Neural progenitor cell (in vitro differentiated cells): ENCODE measurements at regions not wholly inside any gene's neighbourhood (a gene's known extent, or its start where the extent isn't known, plus 50 kb on each side); places are given as distances from the start of the nearest gene placed in this dataset.
A peak's percentile ranks its signal among the peaks of the same experiment; 100 is the strongest.
"Not testable (repeated sequence)": the region's sequence is repeated elsewhere in the genome, so short reads cannot be mapped to it uniquely, and the experiment has no call there.

ENCODE experiments used
- DNase-seq: peaks from one replicate; pipeline ENCODE4 v3.0.0-alpha.2; 2016; ENCODE audit warnings: low spot score
- H2AFZ ChIP-seq: fragments of 200-600 bp; sonication (generic); replicated peaks from 2 replicates; pipeline ENCODE4 v1.6.1; 2016; ENCODE audit warnings: antibody characterized with exemption
- H3F3A ChIP-seq: fragments of 200-600 bp; sonication (generic); 2 replicates; pipeline ENCODE4 v1.6.1; 2016; ENCODE audit warnings: antibody characterized with exemption, low read depth
- H3K27ac ChIP-seq: fragments of 200-600 bp; sonication (generic); 2 replicates; pipeline ENCODE4 v1.5.1; 2016; ENCODE audit warnings: mild to moderate bottlenecking
- H3K27me3 ChIP-seq: fragments of 200-600 bp; sonication (generic); 2 replicates; pipeline ENCODE4 v1.6.1; 2016; ENCODE audit warnings: mild to moderate bottlenecking, moderate library complexity
- H3K36me3 ChIP-seq: fragments of 200-600 bp; sonication (generic); 2 replicates; pipeline ENCODE4 v1.5.1; 2016
- H3K4me1 ChIP-seq: fragments of 200-600 bp; sonication (generic); 2 replicates; pipeline ENCODE4 v1.6.1; 2016; ENCODE audit warnings: mixed run types
- H3K4me2 ChIP-seq: fragments of 200-600 bp; sonication (generic); 2 replicates; pipeline ENCODE4 v1.6.1; 2016
- H3K4me3 ChIP-seq: fragments of 200-600 bp; sonication (generic); 2 replicates; pipeline ENCODE4 v1.5.1; 2016
- H3K79me2 ChIP-seq: fragments of 200-600 bp; sonication (generic); 2 replicates; pipeline ENCODE4 v1.6.1; 2016; ENCODE audit warnings: low read depth
- H3K9ac ChIP-seq: fragments of 200-600 bp; sonication (generic); 2 replicates; pipeline ENCODE4 v1.6.1; 2016
- H3K9me3 ChIP-seq: fragments of 200-600 bp; sonication (generic); 2 replicates; pipeline ENCODE4 v1.5.1; 2016; ENCODE audit warnings: low read depth
- H4K20me1 ChIP-seq: fragments of 200-600 bp; sonication (generic); 2 replicates; pipeline ENCODE4 v1.6.1; 2016; ENCODE audit warnings: low read depth
- H3K27ac Mint-ChIP-seq: 3 replicates; pipeline ENCODE4 v1.8.0; 2021; ENCODE audit warnings: mixed read lengths
- H3K27me3 Mint-ChIP-seq: 2 replicates; pipeline ENCODE4 v1.8.0; 2022; ENCODE audit warnings: low read depth, mild to moderate bottlenecking, inconsistent platforms, moderate library complexity, mixed read lengths; ENCODE audit not compliant: insufficient read depth
- H3K36me3 Mint-ChIP-seq: 3 replicates; pipeline ENCODE4 v1.8.0; 2021; ENCODE audit warnings: mixed read lengths
- H3K4me1 Mint-ChIP-seq: 3 replicates; pipeline ENCODE4 v1.8.0; 2021; ENCODE audit warnings: mixed read lengths
- H3K4me3 Mint-ChIP-seq: 3 replicates; pipeline ENCODE4 v1.8.0; 2021; ENCODE audit warnings: mild to moderate bottlenecking, moderate library complexity, mixed read lengths
- H3K9me3 Mint-ChIP-seq: 3 replicates; pipeline ENCODE4 v1.8.0; 2020; ENCODE audit warnings: mixed read lengths
- CTCF ChIP-seq: fragments of 200-600 bp; sonication (generic); IDR thresholded peaks from 2 replicates; pipeline ENCODE4 v1.5.1; 2017; ENCODE audit warnings: antibody characterized with exemption, mild to moderate bottlenecking
- EZH2 ChIP-seq: fragments of 200-600 bp; sonication (generic); IDR thresholded peaks from 2 replicates; pipeline ENCODE4 v1.6.1; 2017; ENCODE audit warnings: antibody characterized with exemption, mild to moderate bottlenecking, moderate library complexity
- EZH2phosphoT487 ChIP-seq: fragments of 200-600 bp; sonication (generic); IDR thresholded peaks from 2 replicates; pipeline ENCODE4 v1.6.1; 2017; ENCODE audit warnings: antibody characterized with exemption

DNA sequence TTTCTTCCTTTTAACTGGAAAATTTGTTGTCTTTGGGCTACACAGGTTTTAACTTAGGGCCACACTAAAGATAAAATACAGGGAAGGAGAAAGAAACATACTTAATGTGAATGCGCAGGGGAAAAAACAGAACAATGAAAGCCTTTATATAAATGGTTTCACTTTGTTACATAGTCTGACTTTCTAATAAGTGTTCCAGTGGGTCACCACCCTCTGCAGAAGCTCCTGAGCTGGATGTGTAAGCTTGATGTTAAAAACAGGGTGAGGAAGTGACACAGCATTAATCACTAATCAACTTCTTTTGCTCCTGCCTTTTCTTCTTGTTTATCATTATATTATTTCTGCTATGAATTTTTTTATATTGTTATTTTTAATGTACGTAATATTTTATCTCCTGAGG is 445.6 kb upstream of the CA10 start:
- Histone ChIP-seq H3K27me3 (no peaks in the 10 kb centered on the region), H3K79me2 (no peaks in the 10 kb centered on the region), H3K9ac (no peak overlapping the region), H3K36me3 (no peaks in the 10 kb centered on the region), H2AFZ (no peak overlapping the region), H3K9me3 (no peaks in the 10 kb centered on the region), H3F3A (no peaks in the 10 kb centered on the region), H3K4me1 (no peaks in the 10 kb centered on the region), H3K4me2 (no peak overlapping the region), H3K27ac (no peak overlapping the region), H3K4me3 (no peak overlapping the region), H4K20me1 (no peaks in the 10 kb centered on the region)
- Mint-ChIP-seq H3K4me1 (no peaks in the 10 kb centered on the region), H3K27me3 (peaks cover 4% of the 10 kb centered on the region), H3K27ac (no peak overlapping the region), H3K9me3 (no peaks in the 10 kb centered on the region), H3K36me3 (no peaks in the 10 kb centered on the region), H3K4me3 (no peak overlapping the region)
- TF ChIP-seq EZH2 (no peak), EZH2phosphoT487 (no peak), CTCF (no peak)
- DNase-seq, result no peak

DNA sequence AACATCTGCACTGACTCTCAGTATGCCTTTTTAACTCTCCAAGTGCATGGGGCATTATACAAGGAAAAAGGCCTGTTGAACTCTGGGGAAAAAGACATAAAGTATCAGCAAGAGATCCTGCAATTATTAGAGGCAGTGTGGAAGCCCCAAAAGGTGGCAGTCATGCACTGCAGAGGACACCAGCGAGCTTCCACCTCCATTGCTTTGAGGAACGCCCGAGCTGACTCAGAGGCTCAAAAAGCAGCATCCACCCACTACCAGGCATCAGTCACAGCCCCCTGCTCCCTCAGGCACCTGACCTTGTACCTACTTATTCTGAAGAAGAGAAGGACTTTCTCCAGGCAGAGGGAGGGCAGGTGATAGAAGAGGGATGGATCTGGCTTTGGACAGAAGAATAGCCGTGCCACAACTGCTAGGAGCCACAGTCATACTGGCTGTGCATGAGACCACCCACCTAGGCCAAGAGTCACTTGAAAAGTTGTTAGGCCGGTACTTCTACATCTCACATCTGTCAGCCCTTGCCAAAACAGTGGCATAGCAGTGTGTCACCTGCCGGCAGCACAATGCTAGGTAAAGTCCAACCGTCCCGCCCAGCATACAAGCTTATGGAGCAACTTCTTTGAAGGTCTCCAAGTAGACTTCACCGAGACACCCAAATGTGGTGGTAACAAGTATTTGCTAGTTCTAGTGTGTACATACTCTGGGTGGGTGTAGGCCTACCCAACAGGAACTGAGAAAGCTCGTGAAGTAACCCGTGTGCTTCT is 439.1 kb upstream of the CA10 start:
- not testable (repeated sequence) for H3K9ac ChIP-seq, H2AFZ ChIP-seq, H3F3A ChIP-seq, H3K4me3 Mint-ChIP-seq, H3K79me2 ChIP-seq, H3K27me3 Mint-ChIP-seq, H3K4me3 ChIP-seq, DNase-seq, H4K20me1 ChIP-seq, H3K27ac ChIP-seq, H3K4me1 ChIP-seq, H3K27ac Mint-ChIP-seq, H3K9me3 ChIP-seq, H3K9me3 Mint-ChIP-seq, H3K36me3 Mint-ChIP-seq, H3K4me2 ChIP-seq, H3K27me3 ChIP-seq, H3K36me3 ChIP-seq, H3K4me1 Mint-ChIP-seq
- TF ChIP-seq CTCF, result peak; percentile 20

GRCh38 chr17:52594516-52594915 is 436.0 kb upstream of the CA10 start:
- Mint-ChIP-seq H3K9me3 (peaks cover 9% of the 10 kb centered on the region), H3K27ac (no peak overlapping the region), H3K36me3 (no peaks in the 10 kb centered on the region), H3K27me3 (no peaks in the 10 kb centered on the region), H3K4me1 (no peaks in the 10 kb centered on the region), H3K4me3 (no peak overlapping the region)
- no peaks in the 10 kb centered on the region for H4K20me1 ChIP-seq
- H3K4me2 ChIP-seq, result no peak overlapping the region
- no peaks in the 10 kb centered on the region for H3K79me2 ChIP-seq
- H3K9me3 ChIP-seq, result no peaks in the 10 kb centered on the region
- no peaks in the 10 kb centered on the region for H3K27me3 ChIP-seq
- no peak for TF ChIP-seq EZH2
- no peak for TF ChIP-seq CTCF
- no peak for TF ChIP-seq EZH2phosphoT487
- H3K4me3 ChIP-seq, result no peak overlapping the region
- no peak overlapping the region for H3K9ac ChIP-seq
- no peaks in the 10 kb centered on the region for H3K36me3 ChIP-seq
- no peaks in the 10 kb centered on the region for H3F3A ChIP-seq
- no peak overlapping the region for H3K27ac ChIP-seq
- H3K4me1 ChIP-seq, result no peaks in the 10 kb centered on the region
- H2AFZ ChIP-seq, result no peak overlapping the region
- DNase-seq, result no peak
